B cell (primary cell): ENCODE measurements at regions not wholly inside any gene's neighbourhood (a gene's known extent, or its start where the extent isn't known, plus 50 kb on each side); places are given as distances from the start of the nearest gene placed in this dataset.

Experiments
- ATAC-seq: fragments of 200-7000 bp; cut with Tn5 transposase; one replicate; pipeline ENCODE4 v1.10.0; 2021; ENCODE audit warnings: low read depth, mild to moderate bottlenecking, moderate number of reproducible peaks, moderate library complexity
- CTCF ChIA-PET: fragments of 350-600 bp; sonication (Branson Sonifier 250); formaldehyde crosslinking; loops from one replicate; lab custom pipeline; 2021; ENCODE audit warnings: antibody characterized with exemption, inconsistent platforms; lab: Charles Lee
- POLR2A ChIA-PET: fragments of 350-600 bp; sonication (Branson Sonifier 250); formaldehyde crosslinking; loops from one replicate; lab custom pipeline; 2021; ENCODE audit warnings: antibody characterized with exemption; lab: Charles Lee
- DNase-seq: peaks from one replicate; pipeline ENCODE4 v3.0.0; 2013
- H2AFZ ChIP-seq: 2 replicates; pipeline ENCODE4 v1.6.1; 2012; ENCODE audit warnings: mild to moderate bottlenecking, low read depth, low read length; ENCODE audit not compliant: insufficient read depth, poor library complexity, severe bottlenecking
- H3K27ac ChIP-seq, 2 donors: 1 replicate in 1 of 2; 2 replicates in 1 of 2; pipeline ENCODE4 v1.5.1; 2012 to 2013; ENCODE audit warnings: low read length in 2 of 2, mild to moderate bottlenecking in 2 of 2, moderate library complexity in 1 of 2
- H3K27me3 ChIP-seq, 4 experiments: fragments of 200-600 bp in 1 of 4; sonication (generic) in 1 of 4; replicated peaks in 1 of 4; 1 replicate in 2 of 4; 2 replicates in 2 of 4; pipeline versions ENCODE4 v1.6.1 to v1.7.0; 2013 to 2016; ENCODE audit warnings: low read length in 3 of 4, mild to moderate bottlenecking in 2 of 4, mixed read lengths in 1 of 4, moderate library complexity in 1 of 4; ENCODE audit not compliant: insufficient read depth in 4 of 4, control insufficient read depth in 3 of 4; ENCODE audit errors: control extremely low read depth in 1 of 4
- H3K36me3 ChIP-seq, 2 experiments: replicated peaks in 1 of 2; 1 replicate in 1 of 2; 2 replicates in 1 of 2; pipeline versions ENCODE4 v1.6.1 to v1.7.1; 2013; ENCODE audit warnings: low read length in 1 of 2; ENCODE audit not compliant: insufficient read depth in 2 of 2, control insufficient read depth in 1 of 2; ENCODE audit errors: control extremely low read depth in 1 of 2, extremely low read depth in 1 of 2
- H3K4me1 ChIP-seq, 2 donors: fragments of 200-600 bp in 1 of 2; sonication (generic) in 1 of 2; 1 replicate in 1 of 2; 2 replicates in 1 of 2; pipeline versions ENCODE4 v1.5.1 to v1.6.1; 2013 to 2017; ENCODE audit warnings: low read length in 2 of 2; ENCODE audit not compliant: control insufficient read depth in 2 of 2, insufficient read depth in 2 of 2
- H3K4me2 ChIP-seq: replicated peaks from 2 replicates; pipeline ENCODE3; 2012; ENCODE audit warnings: mild to moderate bottlenecking, low read depth, low read length; ENCODE audit not compliant: poor library complexity, severe bottlenecking
- H3K4me3 ChIP-seq, 5 experiments: fragments of 200-600 bp in 1 of 5; sonication (generic) in 1 of 5; 1 replicate in 3 of 5; 2 replicates in 2 of 5; pipeline versions ENCODE4 v1.5.1 to v1.7.0; 2011 to 2016; ENCODE audit warnings: low read length in 4 of 5, mild to moderate bottlenecking in 4 of 5, low read depth in 2 of 5, control low read depth in 1 of 5, moderate library complexity in 1 of 5; ENCODE audit not compliant: insufficient read depth in 1 of 5; ENCODE audit errors: control extremely low read depth in 1 of 5, extremely low read depth in 1 of 5
- H3K79me2 ChIP-seq: fragments of 200-600 bp; sonication (generic); one replicate; pipeline ENCODE4 v1.6.0; 2016; ENCODE audit warnings: low read length; ENCODE audit not compliant: control insufficient read depth, insufficient read depth
- H3K9ac ChIP-seq: fragments of 200-600 bp; sonication (generic); 2 replicates; pipeline ENCODE4 v1.6.1; 2017; ENCODE audit warnings: mild to moderate bottlenecking, low read length, moderate library complexity
- H3K9me3 ChIP-seq, 3 donors: one replicate each; pipeline versions ENCODE4 v1.6.1 to v1.7.1; 2013; ENCODE audit warnings: low read length in 2 of 3; ENCODE audit not compliant: control insufficient read depth in 2 of 3, insufficient read depth in 1 of 3; ENCODE audit errors: control extremely low read depth in 1 of 3
- H4K20me1 ChIP-seq: 2 replicates; pipeline ENCODE4 v1.6.0; 2012; ENCODE audit warnings: mild to moderate bottlenecking, low read length; ENCODE audit not compliant: insufficient read depth, control insufficient read depth, poor library complexity, severe bottlenecking
- H3K27ac Mint-ChIP-seq: one replicate; pipeline ENCODE4 v1.8.0; 2021; ENCODE audit warnings: mixed read lengths
- H3K27me3 Mint-ChIP-seq: one replicate; pipeline ENCODE4 v1.8.0; 2021; ENCODE audit warnings: mixed read lengths
- H3K4me1 Mint-ChIP-seq: one replicate; pipeline ENCODE4 v1.8.0; 2021; ENCODE audit warnings: mixed read lengths
- H3K4me3 Mint-ChIP-seq: one replicate; pipeline ENCODE4 v1.8.0; 2021; ENCODE audit warnings: mixed read lengths
- H3K9me3 Mint-ChIP-seq: one replicate; pipeline ENCODE4 v1.8.0; 2022; ENCODE audit warnings: mixed read lengths; ENCODE audit not compliant: insufficient read depth
- CTCF ChIP-seq: fragments of 200-600 bp; IDR thresholded peaks from one replicate; pipeline ENCODE4 v1.8.0; 2022; ENCODE audit warnings: antibody characterized with exemption, mild to moderate bottlenecking
- EZH2 ChIP-seq: IDR thresholded peaks from 2 replicates; pipeline ENCODE4 v1.6.1; 2012; ENCODE audit warnings: borderline replicate concordance, low read depth, mild to moderate bottlenecking, moderate library complexity, low read length; ENCODE audit not compliant: insufficient read depth, poor library complexity, severe bottlenecking
- WGBS: methylation state at CpG from one replicate; pipeline ENCODE4 v1.1.5; 2013; ENCODE audit warnings: missing lambda C conversion rate; ENCODE audit not compliant: insufficient coverage; 5-methylcytosine and 5-hydroxymethylcytosine counted together
- intact Hi-C: fragments of 100-400 bp; cut with micrococcal nuclease; formaldehyde crosslinking; loops from one replicate; pipeline ENCODE4 v1.10.0; 2022

GRCh38 chr9:129395633-129396364, 217.7 kb upstream of the IER5L start:
- Mint-ChIP-seq H3K27ac (no peak overlapping the region), H3K27me3 (peaks cover 5% of the 10 kb centered on the region), H3K4me3 (no peak overlapping the region), H3K4me1 (peaks cover 5% of the 10 kb centered on the region), H3K9me3 (no peaks in the 10 kb centered on the region)
- TF ChIP-seq CTCF = peak; percentile 33
- TF ChIP-seq EZH2 = no peak
- ATAC-seq (no peak), DNase-seq (no peak)
- Histone ChIP-seq H3K9ac (no peak overlapping the region), H3K4me1 (peaks cover 0 to 3% of the 10 kb centered on the region in 2 donors), H3K36me3 (no peaks in the 10 kb centered on the region), H3K4me3 (no peak overlapping the region), H3K27me3 (peaks cover 0 to 12% (median 2%) of the 10 kb centered on the region in 4 experiments), H2AFZ (no peak overlapping the region), H3K9me3 (no peaks in the 10 kb centered on the region), H3K4me2 (no peak overlapping the region), H3K79me2 (no peaks in the 10 kb centered on the region), H4K20me1 (no peaks in the 10 kb centered on the region), H3K27ac (no peak overlapping the region)
- ChIA-PET POLR2A (no interaction called here), CTCF (no interaction called here)
- intact Hi-C loops = no loop called here
- WGBS = 77% methylated on average over 3 of the region's 3 CpGs

- CTCF ChIA-PET = no interaction called here
- H3K9me3 ChIP-seq = no peaks in the 10 kb centered on the region
- H3K4me1 Mint-ChIP-seq = peaks cover 5% of the 10 kb centered on the region
- peaks cover 0 to 12% (median 2%) of the 10 kb centered on the region in 4 experiments for H3K27me3 ChIP-seq
- H3K4me3 ChIP-seq = no peak overlapping the region
- no peak overlapping the region for H3K9ac ChIP-seq
- H4K20me1 ChIP-seq = no peaks in the 10 kb centered on the region
- DNase-seq = no peak
- POLR2A ChIA-PET = no interaction called here
- H3K9me3 Mint-ChIP-seq = no peaks in the 10 kb centered on the region
- no peaks in the 10 kb centered on the region for H3K36me3 ChIP-seq
- H3K79me2 ChIP-seq = no peaks in the 10 kb centered on the region
- intact Hi-C loops = no loop called here
- no peak overlapping the region for H3K27ac Mint-ChIP-seq
- peaks cover 0 to 3% of the 10 kb centered on the region in 2 donors for H3K4me1 ChIP-seq
- TF ChIP-seq EZH2 (no peak), CTCF (no peak)
- H2AFZ ChIP-seq = no peak overlapping the region
- H3K4me3 Mint-ChIP-seq = no peak overlapping the region
- H3K27me3 Mint-ChIP-seq = peaks cover 5% of the 10 kb centered on the region
- WGBS = 96% methylated on average over 3 of the region's 3 CpGs
- H3K27ac ChIP-seq = no peak overlapping the region
- no peak for ATAC-seq
- H3K4me2 ChIP-seq = no peak overlapping the region
Observed at GRCh38 chr9:129394886-129395279, 216.8 kb upstream of the IER5L start.
